Stimulated activated naive CD8-positive, alpha-beta T cell treated with anti-CD3 and anti-CD28 coated beads, Interleukin-15, amount 100 ng/mL, for 72 hours (primary cell): ENCODE measurements at regions not wholly inside any gene's neighbourhood (a gene's known extent, or its start where the extent isn't known, plus 50 kb on each side); places are given as distances from the start of the nearest gene placed in this dataset.

Experiments used
- ATAC-seq: fragments of 150-1000 bp; cut with Tn5 transposase; 2 replicates; pipeline ENCODE4 v1.10.0; 2021; ENCODE audit warnings: mild to moderate bottlenecking, moderate library complexity
- DNase-seq, 2 donors: peaks; one replicate each; pipeline ENCODE4 v3.0.0; 2021 to 2022
- H3K27ac Mint-ChIP-seq, 2 donors: one replicate each; pipeline ENCODE4 v1.8.0; 2022; ENCODE audit warnings: mild to moderate bottlenecking in 2 of 2, mixed read lengths in 2 of 2, moderate library complexity in 2 of 2
- H3K27me3 Mint-ChIP-seq: one replicate; pipeline ENCODE4 v1.8.0; 2022; ENCODE audit warnings: mixed read lengths
- H3K4me1 Mint-ChIP-seq: one replicate; pipeline ENCODE4 v1.8.0; 2022; ENCODE audit warnings: mild to moderate bottlenecking, mixed read lengths
- H3K4me3 Mint-ChIP-seq, 2 donors: one replicate each; pipeline ENCODE4 v1.8.0; 2022; ENCODE audit warnings: mild to moderate bottlenecking in 2 of 2, mixed read lengths in 2 of 2, moderate library complexity in 1 of 2
- H3K9me3 Mint-ChIP-seq, 2 donors: one replicate each; pipeline ENCODE4 v1.8.0; 2022; ENCODE audit warnings: mixed read lengths in 2 of 2

DNA sequence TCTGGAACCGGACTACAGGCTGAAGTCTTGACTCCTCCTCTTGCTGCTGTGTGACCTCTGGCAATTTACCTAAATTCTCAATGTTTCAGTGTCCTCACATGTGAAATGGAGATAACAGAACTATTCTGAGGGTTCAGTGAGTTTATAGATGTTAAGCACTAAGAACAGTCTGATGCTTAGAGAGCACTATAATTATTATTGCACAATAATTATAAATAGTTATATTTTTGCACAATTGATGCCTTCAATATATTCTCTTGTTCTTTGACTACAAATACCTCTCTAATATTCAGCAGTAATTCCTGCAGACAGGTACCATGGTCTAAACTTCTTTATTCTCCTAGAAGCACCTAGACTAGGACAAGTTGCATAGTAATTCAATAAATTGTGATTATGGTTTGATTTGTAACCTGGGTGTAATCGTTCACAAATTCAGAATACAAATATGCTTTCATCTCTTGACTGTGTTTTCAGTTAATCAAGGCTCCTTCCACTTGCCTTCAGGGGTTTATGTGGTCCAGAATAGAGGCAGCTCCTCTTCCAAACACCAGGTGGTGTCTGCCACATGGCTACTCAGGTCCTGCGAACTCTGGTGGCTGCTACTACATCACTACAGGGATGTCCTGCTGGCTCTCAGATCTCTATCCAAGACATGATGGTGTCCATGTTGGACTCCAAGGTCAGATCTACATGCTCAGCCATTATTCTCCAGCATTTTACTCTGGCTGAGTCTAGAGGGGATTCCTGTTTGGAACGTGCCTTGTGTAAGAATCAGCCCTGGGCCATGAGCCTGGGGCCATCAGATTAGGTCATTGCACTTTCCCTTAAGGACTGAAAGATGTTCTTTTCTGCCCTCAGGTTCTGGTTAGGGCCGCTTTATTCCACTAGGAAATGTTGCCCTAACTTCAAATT lies 103.4 kb downstream of the QRFPR start:
- no peak overlapping the region for H3K4me3 Mint-ChIP-seq
- no peak overlapping the region for H3K27ac Mint-ChIP-seq
- H3K4me1 Mint-ChIP-seq = peaks cover 13% of the 10 kb centered on the region

DNA sequence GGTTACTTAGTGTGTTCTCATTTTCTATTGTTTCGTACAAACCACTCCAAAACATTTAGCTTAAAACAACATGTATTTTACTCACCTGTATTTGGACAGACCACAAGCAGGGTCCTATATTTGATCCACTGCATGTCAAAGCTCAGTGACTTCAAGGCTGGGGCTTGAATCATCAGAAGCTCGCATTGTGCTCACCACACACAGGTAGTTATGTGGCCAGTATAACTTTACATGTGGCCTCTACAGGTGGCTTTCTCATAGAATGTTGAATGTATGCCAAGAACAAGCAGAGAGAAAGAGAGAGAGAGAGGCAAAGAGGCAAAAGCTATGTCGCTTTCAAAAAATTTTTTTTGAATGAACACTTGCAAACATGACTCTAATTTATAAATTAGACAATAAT lies 107.6 kb downstream of the QRFPR start:
- peaks cover 43% of the 10 kb centered on the region for H3K27me3 Mint-ChIP-seq
- ATAC-seq (peak; percentile 35), DNase-seq (no peak)
- peaks cover 0 to 10% of the 10 kb centered on the region in 2 donors for H3K9me3 Mint-ChIP-seq
- no peak overlapping the region for H3K27ac Mint-ChIP-seq
- no peak overlapping the region for H3K4me3 Mint-ChIP-seq
- peaks cover 11% of the 10 kb centered on the region for H3K4me1 Mint-ChIP-seq

More for the DNA sequence above, 103.4 kb downstream of the QRFPR start:
- no peak for ATAC-seq
- no peak for DNase-seq
- peaks cover 0 to 10% of the 10 kb centered on the region in 2 donors for H3K9me3 Mint-ChIP-seq
- H3K27me3 Mint-ChIP-seq = peaks cover 59% of the 10 kb centered on the region

DNA sequence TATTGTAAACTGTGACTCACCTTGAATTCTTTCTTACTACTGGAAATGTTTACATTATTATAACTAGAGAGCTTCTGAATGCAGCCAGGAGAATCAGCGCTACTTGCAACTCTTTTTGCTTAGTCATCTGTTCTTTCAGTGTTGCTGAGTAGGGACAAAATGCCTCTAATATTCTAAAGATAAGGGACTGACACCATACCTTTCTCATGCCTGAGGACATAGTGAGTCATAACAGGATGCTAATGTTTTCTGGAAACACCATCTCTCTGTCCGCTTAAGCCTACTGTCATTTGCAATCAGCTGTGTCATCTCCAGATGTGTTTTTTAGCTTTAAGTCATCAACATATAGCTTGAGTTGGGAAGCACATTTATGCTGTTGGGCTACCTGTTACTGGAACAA lies 108.3 kb downstream of the QRFPR start:
- DNase-seq = no peak
- Mint-ChIP-seq H3K4me1 (peaks cover 11% of the 10 kb centered on the region), H3K9me3 (peaks cover 0 to 10% of the 10 kb centered on the region in 2 donors), H3K27me3 (peaks cover 38% of the 10 kb centered on the region), H3K27ac (no peak overlapping the region), H3K4me3 (no peak overlapping the region)
- peak; percentile 84 for ATAC-seq

DNA sequence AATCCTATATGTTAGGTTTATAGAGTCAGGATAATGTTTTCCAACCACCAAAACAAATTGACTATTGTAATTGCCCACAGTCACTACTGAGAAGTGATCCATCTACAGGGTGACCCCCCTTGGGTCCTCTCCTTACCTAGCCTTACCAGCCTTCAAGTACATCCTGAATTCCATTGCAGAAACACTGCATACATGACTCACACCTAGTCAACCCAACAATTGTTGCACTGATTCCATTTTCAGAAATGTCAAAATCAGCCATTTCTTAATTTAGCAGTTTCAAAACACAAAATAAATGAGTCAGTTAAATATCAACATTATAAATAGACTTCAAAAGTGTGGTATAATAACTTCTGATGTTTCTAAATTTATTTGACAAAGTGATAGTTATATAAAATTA lies 106.3 kb upstream of the TNIP3 start:
- Mint-ChIP-seq H3K27me3 (peaks cover 22% of the 10 kb centered on the region), H3K4me3 (no peak overlapping the region), H3K9me3 (peaks cover 0 to 6% of the 10 kb centered on the region in 2 donors), H3K4me1 (peaks cover 24% of the 10 kb centered on the region), H3K27ac (no peak overlapping the region)
- DNase-seq (no peak), ATAC-seq (no peak)

DNA sequence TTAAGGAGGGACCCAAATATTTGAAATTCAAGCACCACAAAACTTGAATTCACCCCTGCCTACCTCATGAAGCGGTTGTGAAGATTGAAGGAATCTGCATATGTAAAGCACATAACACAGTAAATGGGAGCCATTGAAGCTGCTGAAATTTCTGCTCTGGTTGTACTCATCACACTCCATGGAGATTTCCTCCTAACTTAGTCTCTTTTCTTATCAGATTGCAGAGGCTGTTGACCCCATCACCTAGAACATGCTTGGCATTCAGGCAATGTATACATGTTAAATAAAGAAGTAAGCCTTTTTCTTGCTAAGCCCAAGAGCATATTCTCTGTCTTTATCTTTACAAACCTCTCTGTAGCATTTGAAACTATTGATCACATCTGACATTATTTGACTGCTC lies 104.9 kb upstream of the TNIP3 start:
- Mint-ChIP-seq H3K4me1 (peaks cover 30% of the 10 kb centered on the region), H3K27ac (no peak overlapping the region), H3K27me3 (peaks cover 15% of the 10 kb centered on the region), H3K9me3 (no peaks in the 10 kb centered on the region), H3K4me3 (no peak overlapping the region)
- no peak for ATAC-seq
- DNase-seq = no peak

DNA sequence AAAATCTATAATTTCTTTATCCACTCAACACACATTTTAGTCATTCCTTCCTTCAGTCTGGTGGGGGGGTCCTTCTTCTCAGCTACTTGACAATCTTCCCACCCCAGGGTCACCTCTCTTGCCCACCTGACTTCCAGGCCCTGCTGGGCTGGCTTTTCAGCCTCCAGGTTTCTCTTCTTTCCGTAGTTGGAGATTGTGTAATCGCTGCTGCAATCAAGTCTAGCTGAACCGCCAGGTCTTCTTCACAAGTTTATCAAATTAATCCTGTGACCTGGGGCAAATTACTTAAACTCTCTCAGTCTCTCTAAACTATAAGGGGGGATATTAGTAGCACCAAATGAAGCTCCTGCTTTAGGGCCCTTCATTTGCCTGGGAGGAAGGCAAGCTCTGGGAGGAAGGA lies 102.9 kb upstream of the TNIP3 start:
- Mint-ChIP-seq H3K9me3 (no peaks in the 10 kb centered on the region), H3K4me3 (no peak overlapping the region), H3K27ac (no peak overlapping the region), H3K27me3 (peaks cover 9% of the 10 kb centered on the region), H3K4me1 (peaks cover 19% of the 10 kb centered on the region)
- DNase-seq = no peak
- ATAC-seq = no peak

DNA sequence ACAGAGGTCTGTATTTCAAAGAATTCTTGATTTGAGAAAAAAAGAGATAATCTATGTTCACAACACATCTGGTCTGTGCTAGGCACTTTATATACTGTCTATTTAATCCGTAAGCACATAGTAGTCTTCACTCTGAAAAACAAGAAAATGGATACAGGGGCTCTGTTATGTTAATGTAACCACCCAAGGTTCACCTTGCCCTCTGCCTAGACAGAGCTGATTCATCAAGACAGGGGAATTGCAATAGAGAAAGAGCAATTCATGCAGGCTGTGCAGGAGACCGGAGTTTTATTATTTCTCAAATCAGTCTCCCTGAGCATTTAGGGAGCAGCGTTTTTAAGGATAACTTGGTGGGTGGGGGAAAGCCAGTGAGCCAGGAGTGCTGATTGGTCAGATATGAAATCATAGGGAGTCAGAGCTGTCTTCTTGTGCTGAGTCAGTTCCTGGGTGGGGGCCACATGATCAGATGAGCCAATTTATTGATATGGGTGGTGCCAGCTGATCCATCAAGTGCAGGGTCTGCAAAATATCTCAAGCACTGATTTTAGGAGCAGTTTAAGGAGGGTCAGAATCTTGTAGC lies 92.9 kb upstream of the TNIP3 start:
- Mint-ChIP-seq H3K27ac (peak overlapping the region; percentile 67 to 77), H3K9me3 (peaks cover 4 to 5% of the 10 kb centered on the region in 2 donors), H3K4me3 (peak overlapping the region; percentile 50 to 73), H3K4me1 (peaks cover 60% of the 10 kb centered on the region), H3K27me3 (peaks cover 3% of the 10 kb centered on the region)
- ATAC-seq (peak; percentile 36), DNase-seq (no peak)

DNA sequence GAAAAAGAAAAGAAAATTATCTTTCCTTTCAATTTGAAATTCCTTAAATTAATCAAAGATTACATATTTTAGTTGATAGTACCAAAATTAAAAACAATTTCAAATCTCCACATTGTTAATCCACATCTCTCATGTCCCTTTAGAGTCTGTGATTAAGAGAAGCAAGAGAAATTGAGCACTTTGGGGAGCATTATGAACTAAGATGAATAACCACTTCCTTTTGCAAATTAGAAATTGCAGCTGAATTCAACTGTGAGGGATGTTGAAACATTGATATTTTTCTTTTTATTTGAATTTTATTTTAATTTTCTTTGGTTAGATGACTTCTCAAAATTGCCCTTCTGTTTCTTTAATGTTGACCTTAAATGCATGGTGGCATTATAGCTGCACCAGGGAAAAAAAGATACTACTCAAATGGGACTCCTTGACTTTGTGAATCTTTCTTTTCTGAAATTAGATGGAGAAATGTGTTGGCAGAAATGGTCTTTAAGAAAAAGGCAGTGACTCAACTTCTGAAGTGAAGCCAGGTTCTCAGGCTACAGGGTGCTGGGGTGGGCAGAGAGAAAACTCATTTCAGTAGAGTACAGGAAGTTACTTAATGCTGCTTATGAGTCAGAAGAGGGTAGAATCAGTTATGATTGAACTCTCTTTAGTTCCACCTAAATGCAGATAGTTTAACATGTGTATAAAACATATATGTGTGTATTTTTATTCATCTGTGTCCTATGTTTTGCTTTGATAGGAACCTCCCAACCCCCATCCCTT lies 92.0 kb upstream of the TNIP3 start:
- peaks cover 4 to 5% of the 10 kb centered on the region in 2 donors for H3K9me3 Mint-ChIP-seq
- peaks cover 62% of the 10 kb centered on the region for H3K4me1 Mint-ChIP-seq
- H3K4me3 Mint-ChIP-seq = peak overlapping the region; percentile 50 to 73
- peak overlapping the region; percentile 78 to 80 for H3K27ac Mint-ChIP-seq
- H3K27me3 Mint-ChIP-seq = no peaks in the 10 kb centered on the region
- peak; percentile 99 for ATAC-seq
- peak; percentile 61 to 74 for DNase-seq

DNA sequence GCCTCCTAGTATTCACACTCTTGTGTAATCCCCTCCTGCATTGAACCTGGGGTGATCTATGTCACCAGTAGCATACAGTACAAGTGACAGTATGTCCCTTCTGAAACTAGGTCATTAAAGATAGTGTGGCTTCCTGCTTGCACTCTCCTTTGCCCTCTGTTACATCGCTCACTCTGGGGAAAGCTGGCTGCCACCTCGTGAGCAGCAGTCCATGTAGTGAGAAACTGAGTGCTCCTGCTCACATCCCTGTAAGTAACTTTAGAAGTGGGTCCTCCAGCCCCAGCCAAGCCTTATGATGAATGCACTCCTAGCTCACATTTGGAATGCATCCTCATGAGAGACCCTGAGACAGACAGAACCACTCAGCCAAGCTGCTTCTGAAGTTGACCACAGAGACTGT lies 89.8 kb upstream of the TNIP3 start:
- Mint-ChIP-seq H3K4me3 (no peak overlapping the region), H3K9me3 (peaks cover 4 to 5% of the 10 kb centered on the region in 2 donors), H3K4me1 (peaks cover 74% of the 10 kb centered on the region), H3K27me3 (no peaks in the 10 kb centered on the region), H3K27ac (peak overlapping the region; percentile 58 to 89)
- peak in 1 of 2 donors; percentile 33 for DNase-seq
- peak; percentile 67 for ATAC-seq

DNA sequence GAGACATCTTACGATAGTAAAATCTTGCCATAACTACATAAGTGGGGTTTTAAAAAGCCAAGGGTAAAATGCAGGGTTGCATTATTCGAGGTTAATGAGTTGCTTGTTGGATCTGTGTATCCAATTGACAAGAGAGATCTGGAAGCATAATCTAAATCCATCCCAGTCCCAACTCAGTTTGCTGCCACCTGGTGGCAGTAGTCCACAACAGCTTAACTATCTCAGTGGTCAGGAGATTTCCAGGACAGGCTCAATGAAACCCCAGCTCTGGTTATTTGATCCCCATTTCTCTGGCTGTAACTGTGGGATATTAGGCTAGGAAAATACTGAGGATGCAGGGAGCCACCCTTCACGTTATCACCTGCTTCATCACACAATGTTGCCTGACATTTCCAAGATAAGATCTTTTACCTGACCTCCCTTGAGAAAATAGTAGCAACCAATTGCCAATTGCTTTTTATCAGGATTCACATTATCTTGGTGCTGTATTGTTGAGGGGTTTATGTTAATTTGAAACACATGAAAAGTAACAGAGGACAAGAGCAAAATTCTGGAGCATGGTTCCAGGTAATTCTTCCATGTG lies 88.2 kb upstream of the TNIP3 start:
- Mint-ChIP-seq H3K27ac (no peak overlapping the region), H3K4me1 (peaks cover 64% of the 10 kb centered on the region), H3K4me3 (no peak overlapping the region), H3K9me3 (peaks cover 4 to 5% of the 10 kb centered on the region in 2 donors), H3K27me3 (no peaks in the 10 kb centered on the region)
- DNase-seq = peak in 1 of 2 donors; percentile 38
- ATAC-seq = no peak

DNA sequence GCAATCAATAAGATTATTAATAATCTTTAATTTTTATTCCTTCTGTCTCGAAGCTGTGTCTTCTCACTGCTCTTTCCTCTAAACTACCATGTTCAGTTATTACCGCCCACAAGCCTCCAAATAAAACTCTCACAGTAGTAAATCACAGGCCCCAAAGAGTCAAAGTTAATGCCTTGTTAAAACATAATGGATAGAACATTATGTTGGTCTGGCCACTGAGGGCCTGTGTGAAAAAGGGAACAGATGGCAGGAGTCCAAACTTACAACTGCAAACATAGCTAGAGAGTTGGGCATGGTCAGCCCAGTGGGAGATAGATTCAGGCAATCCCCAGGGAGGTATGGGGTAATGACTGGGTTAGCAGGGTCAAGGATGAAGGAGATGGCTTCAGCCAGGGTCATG lies 84.6 kb upstream of the TNIP3 start:
- DNase-seq (no peak), ATAC-seq (no peak)
- Mint-ChIP-seq H3K9me3 (peaks cover 0 to 4% of the 10 kb centered on the region in 2 donors), H3K4me1 (peaks cover 32% of the 10 kb centered on the region), H3K27ac (no peak overlapping the region), H3K4me3 (no peak overlapping the region), H3K27me3 (no peaks in the 10 kb centered on the region)

DNA sequence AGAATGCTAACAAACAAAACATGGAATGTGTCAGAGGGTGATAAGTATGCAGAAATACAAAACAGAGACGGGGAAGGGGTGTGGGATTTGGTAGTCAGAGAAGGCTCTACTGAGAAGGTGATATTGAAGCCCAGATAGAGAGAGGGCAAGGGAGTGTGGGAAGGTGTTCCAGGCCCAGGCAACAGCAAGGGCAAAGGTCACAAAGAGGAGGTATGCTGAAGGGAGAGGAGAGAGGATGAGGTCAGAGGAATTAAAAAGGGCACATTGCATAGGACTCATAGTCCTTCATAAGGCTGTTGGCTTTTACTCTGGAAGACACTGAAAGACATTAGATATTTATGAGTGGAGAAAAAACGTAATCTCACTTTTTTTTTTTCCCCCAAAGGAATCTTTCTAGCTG lies 82.6 kb upstream of the TNIP3 start:
- DNase-seq (no peak), ATAC-seq (no peak)
- Mint-ChIP-seq H3K27me3 (no peaks in the 10 kb centered on the region), H3K4me3 (no peak overlapping the region), H3K9me3 (no peaks in the 10 kb centered on the region), H3K4me1 (peaks cover 18% of the 10 kb centered on the region), H3K27ac (peak overlapping the region in 1 of 2 donors; percentile 62)

DNA sequence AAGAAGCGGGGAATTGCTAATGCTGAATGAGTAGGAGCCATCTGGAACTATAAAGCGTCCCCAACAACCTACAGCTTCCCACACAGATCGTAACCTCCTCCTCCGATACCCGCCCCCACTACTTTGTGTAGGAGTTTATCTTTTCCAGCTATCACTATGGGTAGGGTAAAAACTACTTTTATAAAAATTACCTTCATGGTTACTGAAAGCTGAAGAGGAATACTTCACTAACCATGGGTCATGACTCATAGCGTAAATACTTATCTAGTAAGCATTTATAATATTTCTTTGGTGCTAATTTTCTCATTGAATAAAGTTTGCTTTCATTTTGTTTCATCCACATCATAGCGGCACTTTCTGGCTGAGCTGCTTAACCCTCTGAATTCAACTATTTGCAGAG lies 79.4 kb upstream of the TNIP3 start:
- Mint-ChIP-seq H3K27ac (no peak overlapping the region), H3K27me3 (no peaks in the 10 kb centered on the region), H3K4me1 (peaks cover 5% of the 10 kb centered on the region), H3K4me3 (no peak overlapping the region), H3K9me3 (no peaks in the 10 kb centered on the region)
- ATAC-seq (no peak), DNase-seq (no peak)

DNA sequence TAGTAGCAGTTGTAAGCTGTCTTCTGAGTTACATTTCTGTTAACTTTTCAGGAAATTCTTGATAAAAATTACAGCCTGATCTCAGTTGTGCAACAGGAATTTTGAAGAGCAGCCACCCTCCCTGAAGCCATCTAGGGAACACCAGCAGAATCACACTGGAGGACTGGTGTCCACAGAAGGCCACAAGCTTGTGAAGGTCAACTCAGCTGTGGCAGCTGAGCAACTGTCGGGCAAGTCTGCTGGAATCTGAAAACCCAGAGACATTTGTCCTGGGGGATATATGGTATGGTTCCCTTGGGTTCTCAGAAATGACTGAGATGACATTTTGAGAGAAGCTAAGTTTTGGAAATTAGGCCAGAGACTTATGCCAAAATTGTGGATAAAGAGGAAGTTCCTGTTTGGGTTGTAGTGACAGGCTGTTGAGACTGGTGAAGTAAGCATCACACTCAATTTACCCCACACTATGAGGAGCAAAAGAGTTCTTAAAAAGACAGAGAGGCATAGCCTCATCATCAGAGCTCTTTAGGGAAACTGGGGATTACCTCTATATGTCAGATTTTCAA lies 78.1 kb upstream of the TNIP3 start:
- Mint-ChIP-seq H3K4me3 (no peak overlapping the region), H3K27ac (no peak overlapping the region), H3K9me3 (peaks cover 4 to 8% of the 10 kb centered on the region in 2 donors), H3K4me1 (peaks cover 5% of the 10 kb centered on the region), H3K27me3 (no peaks in the 10 kb centered on the region)
- no peak for DNase-seq
- no peak for ATAC-seq

DNA sequence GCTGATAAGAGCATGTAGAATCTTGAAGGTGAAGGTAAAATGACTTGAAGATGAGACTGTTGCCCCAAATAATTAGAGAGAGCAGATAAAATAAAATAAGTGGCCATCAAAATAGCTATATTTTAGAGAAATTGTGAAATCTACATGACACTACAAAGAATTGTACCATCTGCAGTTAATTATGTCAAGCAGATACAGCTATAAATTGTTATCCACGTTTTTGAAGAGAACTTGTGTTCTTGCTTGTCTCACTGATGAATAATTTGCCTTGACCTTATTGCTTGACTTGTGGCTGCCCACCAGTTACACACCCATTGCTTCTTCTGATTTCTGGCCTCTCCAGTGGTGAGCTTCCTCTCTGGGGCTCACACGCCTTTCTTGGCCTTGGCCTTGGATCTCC lies 75.8 kb upstream of the TNIP3 start:
- H3K27me3 Mint-ChIP-seq = no peaks in the 10 kb centered on the region
- no peak overlapping the region for H3K4me3 Mint-ChIP-seq
- H3K27ac Mint-ChIP-seq = no peak overlapping the region
- ATAC-seq (no peak), DNase-seq (no peak)
- H3K9me3 Mint-ChIP-seq = peaks cover 4 to 10% of the 10 kb centered on the region in 2 donors
- peaks cover 10% of the 10 kb centered on the region for H3K4me1 Mint-ChIP-seq
